ENCODE measurements at regions not wholly inside any gene's neighbourhood (a gene's known extent, or its start where the extent isn't known, plus 50 kb on each side); places are given as distances from the start of the nearest gene placed in this dataset.

DNA sequence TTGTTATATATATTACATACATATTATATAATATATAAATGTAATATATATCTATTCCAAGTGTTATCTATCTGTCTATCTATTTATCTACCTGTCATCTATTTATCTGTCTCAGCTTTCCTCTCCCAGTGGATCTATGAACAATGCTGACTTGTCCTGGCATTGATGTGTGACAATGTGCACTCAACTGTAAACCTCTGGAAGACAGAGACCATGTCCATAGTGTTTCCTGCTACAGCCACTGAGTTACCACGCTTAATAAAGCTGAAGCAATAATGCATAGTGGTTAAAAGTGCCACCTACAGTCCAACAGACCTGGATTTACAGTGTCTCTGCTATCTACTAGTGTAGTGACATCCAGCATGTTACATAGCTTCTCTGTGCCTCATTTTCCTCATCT lies 57.2 kb upstream of the TMED7 start:
- TF ChIP-seq, protein P1, sequence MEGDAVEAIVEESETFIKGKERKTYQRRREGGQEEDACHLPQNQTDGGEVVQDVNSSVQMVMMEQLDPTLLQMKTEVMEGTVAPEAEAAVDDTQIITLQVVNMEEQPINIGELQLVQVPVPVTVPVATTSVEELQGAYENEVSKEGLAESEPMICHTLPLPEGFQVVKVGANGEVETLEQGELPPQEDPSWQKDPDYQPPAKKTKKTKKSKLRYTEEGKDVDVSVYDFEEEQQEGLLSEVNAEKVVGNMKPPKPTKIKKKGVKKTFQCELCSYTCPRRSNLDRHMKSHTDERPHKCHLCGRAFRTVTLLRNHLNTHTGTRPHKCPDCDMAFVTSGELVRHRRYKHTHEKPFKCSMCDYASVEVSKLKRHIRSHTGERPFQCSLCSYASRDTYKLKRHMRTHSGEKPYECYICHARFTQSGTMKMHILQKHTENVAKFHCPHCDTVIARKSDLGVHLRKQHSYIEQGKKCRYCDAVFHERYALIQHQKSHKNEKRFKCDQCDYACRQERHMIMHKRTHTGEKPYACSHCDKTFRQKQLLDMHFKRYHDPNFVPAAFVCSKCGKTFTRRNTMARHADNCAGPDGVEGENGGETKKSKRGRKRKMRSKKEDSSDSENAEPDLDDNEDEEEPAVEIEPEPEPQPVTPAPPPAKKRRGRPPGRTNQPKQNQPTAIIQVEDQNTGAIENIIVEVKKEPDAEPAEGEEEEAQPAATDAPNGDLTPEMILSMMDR (IDR thresholded peaks at IDR 0.05), result no peak
- no peak for DNase-seq (ENCODE audit: low spot score)

More for the DNA sequence above, 57.2 kb upstream of the TMED7 start:
- Mint-ChIP-seq H3K9me3 (ENCODE audit: low read depth) (peaks cover 3% of the 10 kb centered on the region), H3K4me3 (ENCODE audit: unreplicated experiment) (no peak overlapping the region), H3K27ac (ENCODE audit: unreplicated experiment) (no peak overlapping the region), H3K4me1 (ENCODE audit: low read depth) (peaks cover 19% of the 10 kb centered on the region), H3K27me3 (ENCODE audit: low read depth) (peaks cover 8% of the 10 kb centered on the region), H3K36me3 (ENCODE audit: low read depth) (no peaks in the 10 kb centered on the region)
